K562 (cell line): ENCODE measurements at regions not wholly inside any gene's neighbourhood (a gene's known extent, or its start where the extent isn't known, plus 50 kb on each side); places are given as distances from the start of the nearest gene placed in this dataset.

Experiments
- ATAC-seq: fragments of 200-7000 bp; cut with Tn5 transposase; 3 replicates; pipeline ENCODE4 v1.9.1; 2020; ENCODE audit warnings: moderate library complexity
- BruUV-seq: library from RNA; stranded (reverse); fragments of 400-500 nt; replicated peaks from 2 replicates; lab custom pipeline; 2021; lab: Mats Ljungman, UMichigan
- CTCF ChIA-PET: fragments of 300-600 bp; formaldehyde crosslinking; extraction: SDS; loops from one replicate; lab custom pipeline; 2021; ENCODE audit warnings: low intra/inter-chr PET ratio; lab: Yijun Ruan, JAX
- POLR2A ChIA-PET: fragments of 300-600, 350-650 bp; sonication (Branson Sonifier 250); formaldehyde crosslinking; extraction: SDS; loops from one replicate; lab custom pipeline; 2021; ENCODE audit warnings: antibody characterized with exemption, inconsistent platforms; lab: Yijun Ruan, JAX
- DNase-seq, 4 experiments: peaks; one replicate each; pipeline versions ENCODE4 v3.0.0 to v3.0.0-alpha.2; 2011 to 2018; ENCODE audit warnings: low spot score in 3 of 4, mixed read lengths in 3 of 4; ENCODE audit errors: extremely low read depth in 1 of 4
- FAIRE-seq: peaks from 2 replicates; lab custom pipeline; 2011; peaks lifted over from hg19 to GRCh38; lab: Jason Lieb, UNC
- H2AFZ ChIP-seq: 2 replicates; pipeline ENCODE4 v1.6.0; 2011; ENCODE audit warnings: low read depth, low read length, control low read depth, inconsistent platforms
- H3K27ac ChIP-seq: fragments of 200-600 bp; 3 replicates; pipeline ENCODE4 v1.8.0; 2011; ENCODE audit warnings: low read depth, mild to moderate bottlenecking, control low read depth, inconsistent platforms, low read length, moderate library complexity, mixed read lengths; ENCODE audit errors: extremely low read depth
- H3K27me3 ChIP-seq, 2 experiments: fragments of 300-600 bp in 1 of 2; 2 replicates in 1 of 2; 3 replicates in 1 of 2; pipeline versions ENCODE4 v1.6.0 to v1.8.0; 2011; ENCODE audit warnings: inconsistent platforms in 2 of 2, low read length in 2 of 2, mild to moderate bottlenecking in 1 of 2, mixed read lengths in 1 of 2, moderate library complexity in 1 of 2; ENCODE audit not compliant: control insufficient read depth in 2 of 2, insufficient read depth in 2 of 2
- H3K36me3 ChIP-seq: fragments of 300-600 bp; 3 replicates; pipeline ENCODE4 v1.8.0; 2011; ENCODE audit warnings: mild to moderate bottlenecking, low read length, inconsistent platforms; ENCODE audit not compliant: control insufficient read depth, insufficient read depth
- H3K4me1 ChIP-seq, 2 experiments: fragments of 200-600 bp in 1 of 2; replicated peaks in 1 of 2; 2 replicates in 1 of 2; 3 replicates in 1 of 2; pipeline versions ENCODE4 v1.5.1 to v1.8.0; 2011; ENCODE audit warnings: inconsistent platforms in 2 of 2, low read length in 2 of 2, mild to moderate bottlenecking in 1 of 2, mixed read lengths in 1 of 2, moderate library complexity in 1 of 2; ENCODE audit not compliant: control insufficient read depth in 2 of 2, insufficient read depth in 2 of 2
- H3K4me2 ChIP-seq: 2 replicates; pipeline ENCODE4 v1.6.1; 2011; ENCODE audit warnings: low read length, control low read depth, inconsistent platforms, mixed read lengths; ENCODE audit not compliant: insufficient read depth
- H3K4me3 ChIP-seq: fragments of 200-600 bp; sonication (generic), shearing (Covaris generic); 2 replicates; pipeline ENCODE4 v1.5.1; 2016; ENCODE audit warnings: control low read depth, inconsistent platforms
- H3K79me2 ChIP-seq: fragments of 200-600 bp; 3 replicates; pipeline ENCODE4 v1.8.0; 2011; ENCODE audit warnings: low read length, inconsistent platforms; ENCODE audit not compliant: control insufficient read depth, insufficient read depth
- H3K9ac ChIP-seq, 2 experiments: 2 replicates each; pipeline versions ENCODE4 v1.6.0 to v1.6.1; 2011; ENCODE audit warnings: low read depth in 2 of 2, low read length in 2 of 2, control low read depth in 1 of 2, inconsistent platforms in 1 of 2, mild to moderate bottlenecking in 1 of 2, mixed read lengths in 1 of 2; ENCODE audit not compliant: insufficient read depth in 1 of 2
- H3K9me1 ChIP-seq: one replicate; pipeline ENCODE4 v1.6.0; 2011; ENCODE audit warnings: inconsistent platforms, mild to moderate bottlenecking, low read length, moderate library complexity; ENCODE audit not compliant: control insufficient read depth, insufficient read depth
- H3K9me3 ChIP-seq: replicated peaks from 2 replicates; pipeline ENCODE4 v1.5.1; 2011; ENCODE audit warnings: low read depth, low read length, inconsistent platforms; ENCODE audit not compliant: control insufficient read depth, insufficient read depth
- H4K20me1 ChIP-seq: replicated peaks from 2 replicates; pipeline ENCODE4 v1.6.1; 2011; ENCODE audit warnings: low read length, inconsistent platforms, mixed read lengths; ENCODE audit not compliant: control insufficient read depth, insufficient read depth
- CAMTA2 ChIP-seq: fragments of 250-450 bp; sonication (Bioruptor Pico); conservative IDR thresholded peaks from 2 replicates; pipeline ENCODE4 v1.5.1; 2022
- CBFA2T2 ChIP-seq: fragments of 450-650 bp; conservative IDR thresholded peaks from 2 replicates; pipeline ENCODE4 v1.6.1; 2017; ENCODE audit warnings: mild to moderate bottlenecking
- IRF9 ChIP-seq: fragments of 450-650 bp; IDR thresholded peaks from 2 replicates; pipeline ENCODE4 v1.6.1; 2016; ENCODE audit warnings: missing biosample characterization, missing genetic modification characterization
- MAFG ChIP-seq: fragments of 450-650 bp; conservative IDR thresholded peaks from 2 replicates; pipeline ENCODE4 v1.6.1; 2016; ENCODE audit warnings: missing genetic modification characterization, missing compliant biosample characterization
- STAT5A ChIP-seq: IDR thresholded peaks from 2 replicates; pipeline ENCODE4 v1.6.1; 2012; ENCODE audit warnings: low read length, inconsistent platforms, borderline replicate concordance
- TEAD2 ChIP-seq: fragments of 450-650 bp; IDR thresholded peaks from 2 replicates; pipeline ENCODE4 v1.6.1; 2016; ENCODE audit warnings: missing genetic modification characterization, control low read depth, missing compliant biosample characterization
- TRIM24 ChIP-seq, 2 experiments: fragments of 450-650 bp; IDR thresholded peaks; 2 replicates each; pipeline ENCODE4 v1.6.1; 2016
- ZBED1 ChIP-seq: IDR thresholded peaks from 2 replicates; pipeline ENCODE4 v1.6.1; 2014
- ZNF695 ChIP-seq: fragments of 450-650 bp; formaldehyde crosslinking; IDR thresholded peaks from 2 replicates; pipeline ENCODE4 v1.4.0; 2020; ENCODE audit warnings: mild to moderate bottlenecking, moderate library complexity
- ZNF77 ChIP-seq: fragments of 250-450 bp; sonication (Bioruptor Pico); IDR thresholded peaks from 2 replicates; pipeline ENCODE4 v1.5.0; 2020
- WGBS: fragments of 100-300 bp; shearing (Covaris generic); methylation state at CpG from one replicate; pipeline ENCODE4 v1.1.6; 2016; ENCODE audit warnings: low coverage, mixed read lengths; ENCODE audit not compliant: insufficient coverage; ENCODE audit errors: missing lambda C conversion rate; 5-methylcytosine and 5-hydroxymethylcytosine counted together
- in situ Hi-C: fragments of 300-500 bp; cut with MboI; formaldehyde crosslinking; loops from 4 replicates; pipeline ENCODE4 v1.15.0; 2018; ENCODE audit warnings: inconsistent platforms, mixed read lengths
- intact Hi-C: fragments of 100-400 bp; cut with micrococcal nuclease; formaldehyde crosslinking; loops from 2 replicates; pipeline ENCODE4 v1.14.2; 2022
- TF ChIP-seq, protein P1 (sequence below): fragments of 450-650 bp; IDR thresholded peaks from 2 replicates; pipeline ENCODE4 v1.6.1; 2016; ENCODE audit warnings: low read depth
- TF ChIP-seq, protein P2 (sequence below): sonication (generic); formaldehyde crosslinking; IDR thresholded peaks from 2 replicates; pipeline ENCODE4 v1.9.0; 2022; ENCODE audit warnings: mild to moderate bottlenecking, missing genetic modification reagents

- TF ChIP-seq, protein P1, sequence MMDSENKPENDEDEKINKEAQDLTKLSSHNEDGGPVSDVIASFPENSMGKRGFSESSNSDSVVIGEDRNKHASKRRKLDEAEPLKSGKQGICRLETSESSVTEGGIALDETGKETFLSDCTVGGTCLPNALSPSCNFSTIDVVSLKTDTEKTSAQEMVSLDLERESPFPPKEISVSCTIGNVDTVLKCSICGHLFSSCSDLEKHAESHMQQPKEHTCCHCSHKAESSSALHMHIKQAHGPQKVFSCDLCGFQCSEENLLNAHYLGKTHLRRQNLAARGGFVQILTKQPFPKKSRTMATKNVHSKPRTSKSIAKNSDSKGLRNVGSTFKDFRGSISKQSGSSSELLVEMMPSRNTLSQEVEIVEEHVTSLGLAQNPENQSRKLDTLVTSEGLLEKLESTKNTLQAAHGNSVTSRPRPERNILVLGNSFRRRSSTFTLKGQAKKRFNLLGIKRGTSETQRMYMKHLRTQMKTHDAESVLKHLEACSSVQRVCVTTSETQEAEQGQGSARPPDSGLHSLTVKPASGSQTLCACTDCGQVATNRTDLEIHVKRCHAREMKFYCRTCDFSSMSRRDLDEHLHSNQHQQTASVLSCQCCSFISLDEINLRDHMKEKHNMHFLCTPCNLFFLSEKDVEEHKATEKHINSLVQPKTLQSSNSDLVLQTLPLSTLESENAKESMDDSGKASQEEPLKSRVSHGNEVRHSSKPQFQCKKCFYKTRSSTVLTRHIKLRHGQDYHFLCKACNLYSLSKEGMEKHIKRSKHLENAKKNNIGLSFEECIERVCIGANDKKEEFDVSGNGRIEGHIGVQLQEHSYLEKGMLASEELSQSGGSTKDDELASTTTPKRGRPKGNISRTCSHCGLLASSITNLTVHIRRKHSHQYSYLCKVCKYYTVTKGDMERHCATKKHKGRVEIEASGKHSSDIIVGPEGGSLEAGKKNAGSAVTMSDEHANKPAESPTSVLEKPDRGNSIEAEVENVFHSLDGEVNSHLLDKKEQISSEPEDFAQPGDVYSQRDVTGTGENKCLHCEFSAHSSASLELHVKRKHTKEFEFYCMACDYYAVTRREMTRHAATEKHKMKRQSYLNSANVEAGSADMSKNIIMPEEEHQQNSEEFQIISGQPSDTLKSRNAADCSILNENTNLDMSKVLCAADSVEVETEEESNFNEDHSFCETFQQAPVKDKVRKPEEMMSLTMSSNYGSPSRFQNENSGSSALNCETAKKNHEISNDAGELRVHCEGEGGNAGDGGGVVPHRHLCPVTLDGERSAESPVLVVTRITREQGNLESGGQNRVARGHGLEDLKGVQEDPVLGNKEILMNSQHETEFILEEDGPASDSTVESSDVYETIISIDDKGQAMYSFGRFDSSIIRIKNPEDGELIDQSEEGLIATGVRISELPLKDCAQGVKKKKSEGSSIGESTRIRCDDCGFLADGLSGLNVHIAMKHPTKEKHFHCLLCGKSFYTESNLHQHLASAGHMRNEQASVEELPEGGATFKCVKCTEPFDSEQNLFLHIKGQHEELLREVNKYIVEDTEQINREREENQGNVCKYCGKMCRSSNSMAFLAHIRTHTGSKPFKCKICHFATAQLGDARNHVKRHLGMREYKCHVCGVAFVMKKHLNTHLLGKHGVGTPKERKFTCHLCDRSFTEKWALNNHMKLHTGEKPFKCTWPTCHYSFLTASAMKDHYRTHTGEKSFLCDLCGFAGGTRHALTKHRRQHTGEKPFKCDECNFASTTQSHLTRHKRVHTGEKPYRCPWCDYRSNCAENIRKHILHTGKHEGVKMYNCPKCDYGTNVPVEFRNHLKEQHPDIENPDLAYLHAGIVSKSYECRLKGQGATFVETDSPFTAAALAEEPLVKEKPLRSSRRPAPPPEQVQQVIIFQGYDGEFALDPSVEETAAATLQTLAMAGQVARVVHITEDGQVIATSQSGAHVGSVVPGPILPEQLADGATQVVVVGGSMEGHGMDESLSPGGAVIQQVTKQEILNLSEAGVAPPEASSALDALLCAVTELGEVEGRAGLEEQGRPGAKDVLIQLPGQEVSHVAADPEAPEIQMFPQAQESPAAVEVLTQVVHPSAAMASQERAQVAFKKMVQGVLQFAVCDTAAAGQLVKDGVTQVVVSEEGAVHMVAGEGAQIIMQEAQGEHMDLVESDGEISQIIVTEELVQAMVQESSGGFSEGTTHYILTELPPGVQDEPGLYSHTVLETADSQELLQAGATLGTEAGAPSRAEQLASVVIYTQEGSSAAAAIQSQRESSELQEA = no peak
Observed at GRCh38 chr6:92763680-92764079, 655.7 kb downstream of the EPHA7 start (continued).

GRCh38 chr6:92763274-92763584 is 656.1 kb downstream of the EPHA7 start:
- Histone ChIP-seq H3K36me3 (no peaks in the 10 kb centered on the region), H3K79me2 (no peaks in the 10 kb centered on the region), H4K20me1 (no peaks in the 10 kb centered on the region)
- no peak for DNase-seq
- no peak for TF ChIP-seq ZNF77 (CRISPR knock-in tag)
- no peak for TF ChIP-seq STAT5A
- TF ChIP-seq, protein P2, sequence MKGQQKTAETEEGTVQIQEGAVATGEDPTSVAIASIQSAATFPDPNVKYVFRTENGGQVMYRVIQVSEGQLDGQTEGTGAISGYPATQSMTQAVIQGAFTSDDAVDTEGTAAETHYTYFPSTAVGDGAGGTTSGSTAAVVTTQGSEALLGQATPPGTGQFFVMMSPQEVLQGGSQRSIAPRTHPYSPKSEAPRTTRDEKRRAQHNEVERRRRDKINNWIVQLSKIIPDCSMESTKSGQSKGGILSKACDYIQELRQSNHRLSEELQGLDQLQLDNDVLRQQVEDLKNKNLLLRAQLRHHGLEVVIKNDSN = no peak
- TF ChIP-seq CBFA2T2 = no peak
- TF ChIP-seq TRIM24 (IDR thresholded peaks at IDR 0.05) = no peak
- no peak for TF ChIP-seq IRF9
- no peak for TF ChIP-seq ZNF695 (CRISPR knock-in tag)
- TF ChIP-seq MAFG (tag) = no peak
- TF ChIP-seq ZBED1 = no peak
- TF ChIP-seq TEAD2 (tag) = no peak
- no peak for TF ChIP-seq CAMTA2 (CRISPR knock-in tag)
- TF ChIP-seq, all 486 proteins: peak for 0
- intact Hi-C loops = no loop called here
- Histone ChIP-seq H3K9ac (no peak overlapping the region), H3K4me3 (no peak overlapping the region), H3K9me1 (no peaks in the 10 kb centered on the region), H3K4me2 (no peak overlapping the region), H3K27ac (no peak overlapping the region), H3K27me3 (no peaks in the 10 kb centered on the region), H3K4me1 (no peaks in the 10 kb centered on the region), H2AFZ (no peak overlapping the region), H3K9me3 (no peaks in the 10 kb centered on the region; the same call in 1 of the 2 replicates)
- ATAC-seq (no peak), FAIRE-seq (no peak)
- in situ Hi-C loops = no loop called here
- ChIA-PET CTCF (no interaction called here), POLR2A (no interaction called here)
- WGBS = 3% methylated on average over 2 of the region's 2 CpGs
- BruUV-seq = no TSS peak
